ENCODE measurements at regions not wholly inside any gene's neighbourhood (a gene's known extent, or its start where the extent isn't known, plus 50 kb on each side); places are given as distances from the start of the nearest gene placed in this dataset.

DNA sequence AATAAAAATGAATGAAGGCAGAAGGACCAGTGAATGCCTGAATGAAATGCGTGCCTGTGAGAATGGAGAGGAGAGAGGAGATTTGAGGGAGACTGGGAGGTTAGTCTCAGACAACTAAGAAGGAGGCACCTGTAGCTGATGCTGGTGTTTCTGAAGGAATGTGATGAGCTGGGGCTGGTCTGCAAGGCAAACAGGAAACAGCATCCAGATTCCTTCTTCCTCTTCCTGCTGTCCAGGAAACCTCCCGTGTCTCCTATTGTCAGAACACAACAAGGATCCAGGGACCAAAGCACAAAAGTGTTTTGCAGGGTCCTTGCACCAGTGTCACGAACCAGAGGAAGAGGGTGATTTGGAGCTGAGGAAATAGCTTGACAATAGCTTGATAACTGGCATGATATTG lies 50.4 kb upstream of the TAB2 start:
- DNase-seq (ENCODE audit: low spot score) = no peak
- no peak overlapping the region for H3K27ac ChIP-seq (ENCODE audit: low read depth)
- Mint-ChIP-seq H3K4me1 (peaks cover 4% of the 10 kb centered on the region), H3K27ac (no peak overlapping the region), H3K9me3 (no peaks in the 10 kb centered on the region), H3K36me3 (ENCODE audit: low read depth) (no peaks in the 10 kb centered on the region), H3K27me3 (ENCODE audit: insufficient read depth, low read depth, poor library complexity) (peaks cover 5% of the 10 kb centered on the region), H3K4me3 (no peak overlapping the region)
- no peaks in the 10 kb centered on the region for H3F3A ChIP-seq (replicated peaks; ENCODE audit: low read depth)
- H3K36me3 ChIP-seq (ENCODE audit: insufficient read depth) = no peaks in the 10 kb centered on the region
- peak overlapping the region; percentile 40; the same call in 1 of the 2 replicates for H2AFZ ChIP-seq
- no peaks in the 10 kb centered on the region for H4K20me1 ChIP-seq (replicated peaks; ENCODE audit: insufficient read depth)
- H3K27me3 ChIP-seq (ENCODE audit: insufficient read depth) = no peaks in the 10 kb centered on the region
- TF ChIP-seq, protein P1, sequence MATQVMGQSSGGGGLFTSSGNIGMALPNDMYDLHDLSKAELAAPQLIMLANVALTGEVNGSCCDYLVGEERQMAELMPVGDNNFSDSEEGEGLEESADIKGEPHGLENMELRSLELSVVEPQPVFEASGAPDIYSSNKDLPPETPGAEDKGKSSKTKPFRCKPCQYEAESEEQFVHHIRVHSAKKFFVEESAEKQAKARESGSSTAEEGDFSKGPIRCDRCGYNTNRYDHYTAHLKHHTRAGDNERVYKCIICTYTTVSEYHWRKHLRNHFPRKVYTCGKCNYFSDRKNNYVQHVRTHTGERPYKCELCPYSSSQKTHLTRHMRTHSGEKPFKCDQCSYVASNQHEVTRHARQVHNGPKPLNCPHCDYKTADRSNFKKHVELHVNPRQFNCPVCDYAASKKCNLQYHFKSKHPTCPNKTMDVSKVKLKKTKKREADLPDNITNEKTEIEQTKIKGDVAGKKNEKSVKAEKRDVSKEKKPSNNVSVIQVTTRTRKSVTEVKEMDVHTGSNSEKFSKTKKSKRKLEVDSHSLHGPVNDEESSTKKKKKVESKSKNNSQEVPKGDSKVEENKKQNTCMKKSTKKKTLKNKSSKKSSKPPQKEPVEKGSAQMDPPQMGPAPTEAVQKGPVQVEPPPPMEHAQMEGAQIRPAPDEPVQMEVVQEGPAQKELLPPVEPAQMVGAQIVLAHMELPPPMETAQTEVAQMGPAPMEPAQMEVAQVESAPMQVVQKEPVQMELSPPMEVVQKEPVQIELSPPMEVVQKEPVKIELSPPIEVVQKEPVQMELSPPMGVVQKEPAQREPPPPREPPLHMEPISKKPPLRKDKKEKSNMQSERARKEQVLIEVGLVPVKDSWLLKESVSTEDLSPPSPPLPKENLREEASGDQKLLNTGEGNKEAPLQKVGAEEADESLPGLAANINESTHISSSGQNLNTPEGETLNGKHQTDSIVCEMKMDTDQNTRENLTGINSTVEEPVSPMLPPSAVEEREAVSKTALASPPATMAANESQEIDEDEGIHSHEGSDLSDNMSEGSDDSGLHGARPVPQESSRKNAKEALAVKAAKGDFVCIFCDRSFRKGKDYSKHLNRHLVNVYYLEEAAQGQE (IDR thresholded peaks at IDR 0.05; ENCODE audit: unreplicated experiment) = no peak
- TF ChIP-seq ZNF114 (CRISPR knock-in tag; IDR thresholded peaks at IDR 0.05) (no peak), POLR2AphosphoS5 (IDR thresholded peaks at IDR 0.05; ENCODE audit: low read depth) (no peak), CREB1 (CRISPR knock-in tag; IDR thresholded peaks at IDR 0.05; ENCODE audit: low read depth) (no peak), STAT1 (IDR thresholded peaks at IDR 0.05; ENCODE audit: unreplicated experiment) (no peak), ZNF331 (CRISPR knock-in tag; IDR thresholded peaks at IDR 0.05; ENCODE audit: low read depth) (no peak), EZH2 (IDR thresholded peaks at IDR 0.05; ENCODE audit: low read depth, unreplicated experiment) (no peak), EZH2phosphoT487 (IDR thresholded peaks at IDR 0.05; ENCODE audit: unreplicated experiment) (no peak), JUNB (IDR thresholded peaks at IDR 0.05; ENCODE audit: unreplicated experiment) (no peak)
- TF ChIP-seq, protein P2, sequence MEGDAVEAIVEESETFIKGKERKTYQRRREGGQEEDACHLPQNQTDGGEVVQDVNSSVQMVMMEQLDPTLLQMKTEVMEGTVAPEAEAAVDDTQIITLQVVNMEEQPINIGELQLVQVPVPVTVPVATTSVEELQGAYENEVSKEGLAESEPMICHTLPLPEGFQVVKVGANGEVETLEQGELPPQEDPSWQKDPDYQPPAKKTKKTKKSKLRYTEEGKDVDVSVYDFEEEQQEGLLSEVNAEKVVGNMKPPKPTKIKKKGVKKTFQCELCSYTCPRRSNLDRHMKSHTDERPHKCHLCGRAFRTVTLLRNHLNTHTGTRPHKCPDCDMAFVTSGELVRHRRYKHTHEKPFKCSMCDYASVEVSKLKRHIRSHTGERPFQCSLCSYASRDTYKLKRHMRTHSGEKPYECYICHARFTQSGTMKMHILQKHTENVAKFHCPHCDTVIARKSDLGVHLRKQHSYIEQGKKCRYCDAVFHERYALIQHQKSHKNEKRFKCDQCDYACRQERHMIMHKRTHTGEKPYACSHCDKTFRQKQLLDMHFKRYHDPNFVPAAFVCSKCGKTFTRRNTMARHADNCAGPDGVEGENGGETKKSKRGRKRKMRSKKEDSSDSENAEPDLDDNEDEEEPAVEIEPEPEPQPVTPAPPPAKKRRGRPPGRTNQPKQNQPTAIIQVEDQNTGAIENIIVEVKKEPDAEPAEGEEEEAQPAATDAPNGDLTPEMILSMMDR (conservative IDR thresholded peaks at IDR 0.05; ENCODE audit: low read depth in 2 of 2) = no peak
- TF ChIP-seq, protein P3, sequence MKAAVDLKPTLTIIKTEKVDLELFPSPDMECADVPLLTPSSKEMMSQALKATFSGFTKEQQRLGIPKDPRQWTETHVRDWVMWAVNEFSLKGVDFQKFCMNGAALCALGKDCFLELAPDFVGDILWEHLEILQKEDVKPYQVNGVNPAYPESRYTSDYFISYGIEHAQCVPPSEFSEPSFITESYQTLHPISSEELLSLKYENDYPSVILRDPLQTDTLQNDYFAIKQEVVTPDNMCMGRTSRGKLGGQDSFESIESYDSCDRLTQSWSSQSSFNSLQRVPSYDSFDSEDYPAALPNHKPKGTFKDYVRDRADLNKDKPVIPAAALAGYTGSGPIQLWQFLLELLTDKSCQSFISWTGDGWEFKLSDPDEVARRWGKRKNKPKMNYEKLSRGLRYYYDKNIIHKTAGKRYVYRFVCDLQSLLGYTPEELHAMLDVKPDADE (IDR thresholded peaks at IDR 0.05) = no peak
- TF ChIP-seq, protein P4, sequence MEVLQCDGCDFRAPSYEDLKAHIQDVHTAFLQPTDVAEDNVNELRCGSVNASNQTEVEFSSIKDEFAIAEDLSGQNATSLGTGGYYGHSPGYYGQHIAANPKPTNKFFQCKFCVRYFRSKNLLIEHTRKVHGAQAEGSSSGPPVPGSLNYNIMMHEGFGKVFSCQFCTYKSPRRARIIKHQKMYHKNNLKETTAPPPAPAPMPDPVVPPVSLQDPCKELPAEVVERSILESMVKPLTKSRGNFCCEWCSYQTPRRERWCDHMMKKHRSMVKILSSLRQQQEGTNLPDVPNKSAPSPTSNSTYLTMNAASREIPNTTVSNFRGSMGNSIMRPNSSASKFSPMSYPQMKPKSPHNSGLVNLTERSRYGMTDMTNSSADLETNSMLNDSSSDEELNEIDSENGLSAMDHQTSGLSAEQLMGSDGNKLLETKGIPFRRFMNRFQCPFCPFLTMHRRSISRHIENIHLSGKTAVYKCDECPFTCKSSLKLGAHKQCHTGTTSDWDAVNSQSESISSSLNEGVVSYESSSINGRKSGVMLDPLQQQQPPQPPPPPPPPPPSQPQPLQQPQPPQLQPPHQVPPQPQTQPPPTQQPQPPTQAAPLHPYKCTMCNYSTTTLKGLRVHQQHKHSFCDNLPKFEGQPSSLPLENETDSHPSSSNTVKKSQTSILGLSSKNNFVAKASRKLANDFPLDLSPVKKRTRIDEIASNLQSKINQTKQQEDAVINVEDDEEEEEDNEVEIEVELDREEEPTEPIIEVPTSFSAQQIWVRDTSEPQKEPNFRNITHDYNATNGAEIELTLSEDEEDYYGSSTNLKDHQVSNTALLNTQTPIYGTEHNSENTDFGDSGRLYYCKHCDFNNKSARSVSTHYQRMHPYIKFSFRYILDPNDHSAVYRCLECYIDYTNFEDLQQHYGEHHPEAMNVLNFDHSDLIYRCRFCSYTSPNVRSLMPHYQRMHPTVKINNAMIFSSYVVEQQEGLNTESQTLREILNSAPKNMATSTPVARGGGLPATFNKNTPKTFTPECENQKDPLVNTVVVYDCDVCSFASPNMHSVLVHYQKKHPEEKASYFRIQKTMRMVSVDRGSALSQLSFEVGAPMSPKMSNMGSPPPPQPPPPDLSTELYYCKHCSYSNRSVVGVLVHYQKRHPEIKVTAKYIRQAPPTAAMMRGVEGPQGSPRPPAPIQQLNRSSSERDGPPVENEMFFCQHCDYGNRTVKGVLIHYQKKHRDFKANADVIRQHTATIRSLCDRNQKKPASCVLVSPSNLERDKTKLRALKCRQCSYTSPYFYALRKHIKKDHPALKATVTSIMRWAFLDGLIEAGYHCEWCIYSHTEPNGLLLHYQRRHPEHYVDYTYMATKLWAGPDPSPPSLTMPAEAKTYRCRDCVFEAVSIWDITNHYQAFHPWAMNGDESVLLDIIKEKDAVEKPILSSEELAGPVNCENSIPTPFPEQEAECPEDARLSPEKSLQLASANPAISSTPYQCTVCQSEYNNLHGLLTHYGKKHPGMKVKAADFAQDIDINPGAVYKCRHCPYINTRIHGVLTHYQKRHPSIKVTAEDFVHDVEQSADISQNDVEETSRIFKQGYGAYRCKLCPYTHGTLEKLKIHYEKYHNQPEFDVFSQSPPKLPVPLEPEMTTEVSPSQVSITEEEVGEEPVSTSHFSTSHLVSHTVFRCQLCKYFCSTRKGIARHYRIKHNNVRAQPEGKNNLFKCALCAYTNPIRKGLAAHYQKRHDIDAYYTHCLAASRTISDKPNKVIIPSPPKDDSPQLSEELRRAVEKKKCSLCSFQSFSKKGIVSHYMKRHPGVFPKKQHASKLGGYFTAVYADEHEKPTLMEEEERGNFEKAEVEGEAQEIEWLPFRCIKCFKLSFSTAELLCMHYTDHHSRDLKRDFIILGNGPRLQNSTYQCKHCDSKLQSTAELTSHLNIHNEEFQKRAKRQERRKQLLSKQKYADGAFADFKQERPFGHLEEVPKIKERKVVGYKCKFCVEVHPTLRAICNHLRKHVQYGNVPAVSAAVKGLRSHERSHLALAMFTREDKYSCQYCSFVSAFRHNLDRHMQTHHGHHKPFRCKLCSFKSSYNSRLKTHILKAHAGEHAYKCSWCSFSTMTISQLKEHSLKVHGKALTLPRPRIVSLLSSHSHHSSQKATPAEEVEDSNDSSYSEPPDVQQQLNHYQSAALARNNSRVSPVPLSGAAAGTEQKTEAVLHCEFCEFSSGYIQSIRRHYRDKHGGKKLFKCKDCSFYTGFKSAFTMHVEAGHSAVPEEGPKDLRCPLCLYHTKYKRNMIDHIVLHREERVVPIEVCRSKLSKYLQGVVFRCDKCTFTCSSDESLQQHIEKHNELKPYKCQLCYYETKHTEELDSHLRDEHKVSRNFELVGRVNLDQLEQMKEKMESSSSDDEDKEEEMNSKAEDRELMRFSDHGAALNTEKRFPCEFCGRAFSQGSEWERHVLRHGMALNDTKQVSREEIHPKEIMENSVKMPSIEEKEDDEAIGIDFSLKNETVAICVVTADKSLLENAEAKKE (CRISPR knock-in tag; IDR thresholded peaks at IDR 0.05) = no peak
- no peak for ATAC-seq
- H3K9me2 ChIP-seq (ENCODE audit: insufficient read depth) = peaks cover 3% of the 10 kb centered on the region; the same call in 1 of the 2 replicates
- no peak overlapping the region for H3K4me3 ChIP-seq
- no peaks in the 10 kb centered on the region for H3K79me2 ChIP-seq (replicated peaks; ENCODE audit: insufficient read depth)
- H3K4me2 ChIP-seq = no peak overlapping the region
- H3K4me1 ChIP-seq (ENCODE audit: insufficient read depth) = no peaks in the 10 kb centered on the region
